Loucy (cell line): ENCODE measurements at regions not wholly inside any gene's neighbourhood (a gene's known extent, or its start where the extent isn't known, plus 50 kb on each side); places are given as distances from the start of the nearest gene placed in this dataset.

ENCODE experiments used
- H2AFZ ChIP-seq: fragments of 200-600 bp; sonication (generic); 2 replicates; pipeline ENCODE4 v1.6.0; 2016; ENCODE audit warnings: antibody characterized with exemption, mild to moderate bottlenecking, low read length, moderate library complexity
- H3F3A ChIP-seq: fragments of 200-600 bp; 2 replicates; pipeline ENCODE4 v1.6.0; 2016; ENCODE audit warnings: antibody characterized with exemption, low read depth, mild to moderate bottlenecking
- H3K27me3 ChIP-seq: fragments of 200-600 bp; sonication (generic); 2 replicates; pipeline ENCODE4 v1.6.1; 2014; ENCODE audit warnings: low read length, mild to moderate bottlenecking; ENCODE audit not compliant: insufficient read depth, poor library complexity, severe bottlenecking
- H3K36me3 ChIP-seq: fragments of 200-600 bp; sonication (generic); 2 replicates; pipeline ENCODE4 v1.6.1; 2016; ENCODE audit warnings: low read length; ENCODE audit not compliant: insufficient read depth
- H3K4me1 ChIP-seq: fragments of 200-600 bp; sonication (generic); 2 replicates; pipeline ENCODE4 v1.5.1; 2014; ENCODE audit warnings: low read length, mild to moderate bottlenecking; ENCODE audit not compliant: insufficient read depth, poor library complexity, severe bottlenecking
- H3K4me2 ChIP-seq: fragments of 200-600 bp; sonication (generic); 2 replicates; pipeline ENCODE4 v1.6.0; 2014; ENCODE audit warnings: antibody characterized with exemption, low read length, low read depth, mild to moderate bottlenecking; ENCODE audit not compliant: poor library complexity, severe bottlenecking
- H3K4me3 ChIP-seq: fragments of 200-600 bp; sonication (generic); 2 replicates; pipeline ENCODE4 v1.5.1; 2014; ENCODE audit warnings: low read length, mild to moderate bottlenecking, mixed read lengths; ENCODE audit not compliant: poor library complexity, severe bottlenecking
- H3K79me2 ChIP-seq: fragments of 200-600 bp; sonication (generic); 2 replicates; pipeline ENCODE4 v1.6.1; 2014; ENCODE audit warnings: low read length; ENCODE audit not compliant: insufficient read depth
- H3K9ac ChIP-seq: fragments of 200-600 bp; sonication (generic); 2 replicates; pipeline ENCODE4 v1.6.0; 2014; ENCODE audit warnings: mild to moderate bottlenecking, low read depth, low read length, moderate library complexity; ENCODE audit not compliant: poor library complexity, severe bottlenecking
- H3K9me2 ChIP-seq: fragments of 200-600 bp; sonication (generic); replicated peaks from 2 replicates; pipeline ENCODE4 v1.6.1; 2016; ENCODE audit warnings: low read depth, low read length, mixed read lengths
- H3K9me3 ChIP-seq: fragments of 200-600 bp; sonication (generic); 2 replicates; pipeline ENCODE4 v1.6.1; 2014; ENCODE audit warnings: mild to moderate bottlenecking, antibody characterized with exemption, low read length, low read depth; ENCODE audit not compliant: insufficient read depth
- H4K20me1 ChIP-seq: fragments of 200-600 bp; sonication (generic); 2 replicates; pipeline ENCODE4 v1.6.0; 2014; ENCODE audit warnings: antibody characterized with exemption, low read length, mild to moderate bottlenecking; ENCODE audit not compliant: insufficient read depth, poor library complexity, severe bottlenecking
- CTCF ChIP-seq: fragments of 200-600 bp; sonication (generic); conservative IDR thresholded peaks from 2 replicates; pipeline ENCODE4 v1.5.1; 2014; ENCODE audit warnings: mild to moderate bottlenecking, antibody characterized with exemption, low read length
- EZH2phosphoT487 ChIP-seq: fragments of 200-600 bp; IDR thresholded peaks from 2 replicates; pipeline ENCODE4 v1.6.1; 2018; ENCODE audit warnings: antibody characterized with exemption, mild to moderate bottlenecking, moderate library complexity, borderline replicate concordance

DNA sequence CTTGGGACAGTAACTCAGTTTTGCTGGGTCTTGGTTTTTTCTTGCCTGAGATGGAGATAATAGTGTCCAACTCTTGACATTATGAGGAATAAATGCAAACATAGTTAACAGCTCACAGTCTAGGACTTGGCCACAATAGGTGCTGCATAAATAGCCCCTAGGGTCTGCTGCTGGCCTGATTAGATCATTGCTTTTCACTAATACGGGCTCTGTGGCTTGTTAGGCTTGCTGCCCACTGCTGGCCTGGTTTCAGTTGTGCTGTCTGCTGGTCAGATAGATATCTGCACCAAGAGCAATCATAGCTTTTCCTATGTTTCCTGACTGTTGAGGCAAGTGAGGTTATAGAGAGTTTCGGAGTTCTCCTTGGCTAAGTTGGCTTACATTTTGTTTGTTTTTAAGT lies 246.1 kb downstream of the DNAJB9 start:
- no peaks in the 10 kb centered on the region for H3K79me2 ChIP-seq
- H4K20me1 ChIP-seq = no peaks in the 10 kb centered on the region
- no peaks in the 10 kb centered on the region for H3K4me1 ChIP-seq
- H2AFZ ChIP-seq = no peak overlapping the region
- no peaks in the 10 kb centered on the region for H3K9me2 ChIP-seq
- H3K9me3 ChIP-seq = no peaks in the 10 kb centered on the region
- no peak overlapping the region for H3K4me2 ChIP-seq
- H3K9ac ChIP-seq = no peak overlapping the region
- H3K36me3 ChIP-seq = no peaks in the 10 kb centered on the region
- H3F3A ChIP-seq = no peaks in the 10 kb centered on the region
- no peaks in the 10 kb centered on the region for H3K27me3 ChIP-seq
- H3K4me3 ChIP-seq = no peak overlapping the region
- TF ChIP-seq CTCF = no peak
- no peak for TF ChIP-seq EZH2phosphoT487

- no peaks in the 10 kb centered on the region for H3K79me2 ChIP-seq
Measured at GRCh38 chr7:108818742-108819141, 249.1 kb downstream of the DNAJB9 start.

DNA sequence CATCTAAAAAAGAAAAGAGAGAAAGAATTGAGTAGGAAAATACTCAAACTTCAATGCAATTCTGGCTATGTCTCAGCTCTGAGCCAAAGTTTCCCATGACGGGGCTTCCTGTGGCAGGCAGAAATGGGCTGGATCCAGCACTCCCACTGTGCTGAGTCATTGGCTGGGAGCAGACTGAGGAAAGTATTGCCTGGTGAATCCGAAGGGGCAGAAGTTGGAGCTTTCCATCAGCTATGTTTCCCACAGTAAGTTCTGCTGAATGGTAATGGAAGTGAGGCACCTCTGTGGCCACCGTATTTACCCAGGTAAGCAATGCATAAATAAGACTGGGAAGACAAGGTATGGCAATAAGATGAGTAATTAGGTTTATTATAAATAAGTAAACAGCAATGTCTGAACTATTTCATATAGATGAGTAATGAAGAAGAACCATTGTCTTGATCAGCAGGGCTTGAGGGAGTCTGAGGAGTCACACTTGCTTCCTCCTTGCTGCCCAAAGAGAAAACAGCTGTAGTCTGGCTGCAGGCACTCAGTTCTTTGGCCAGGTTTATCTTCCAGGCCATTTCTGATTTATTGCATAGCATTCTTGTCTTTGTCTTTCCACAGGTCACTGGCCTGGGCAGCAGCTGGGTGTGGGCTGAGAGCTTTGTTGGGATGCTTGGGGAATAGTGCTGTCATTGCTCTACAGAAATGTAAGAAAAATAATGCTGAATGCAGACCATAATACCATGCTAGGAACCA lies 255.3 kb downstream of the DNAJB9 start:
- Histone ChIP-seq H3K9me2 (no peaks in the 10 kb centered on the region), H4K20me1 (no peaks in the 10 kb centered on the region), H3K4me2 (no peak overlapping the region), H3K79me2 (no peaks in the 10 kb centered on the region), H3K9me3 (no peaks in the 10 kb centered on the region), H2AFZ (no peak overlapping the region), H3K9ac (no peak overlapping the region), H3K4me3 (no peak overlapping the region), H3K36me3 (no peaks in the 10 kb centered on the region), H3F3A (no peaks in the 10 kb centered on the region), H3K4me1 (no peaks in the 10 kb centered on the region), H3K27me3 (no peaks in the 10 kb centered on the region)
- TF ChIP-seq EZH2phosphoT487 (no peak), CTCF (no peak)

More at GRCh38 chr7:108818742-108819141, 249.1 kb downstream of the DNAJB9 start:
- no peaks in the 10 kb centered on the region for H3K9me3 ChIP-seq
- no peaks in the 10 kb centered on the region for H3F3A ChIP-seq
- no peak overlapping the region for H3K9ac ChIP-seq
- H3K4me3 ChIP-seq = no peak overlapping the region
- H3K27me3 ChIP-seq = no peaks in the 10 kb centered on the region
- no peaks in the 10 kb centered on the region for H4K20me1 ChIP-seq
- no peaks in the 10 kb centered on the region for H3K9me2 ChIP-seq
- no peak overlapping the region for H3K4me2 ChIP-seq
- no peak for TF ChIP-seq CTCF
- TF ChIP-seq EZH2phosphoT487 = no peak
- H3K36me3 ChIP-seq = no peaks in the 10 kb centered on the region
- no peaks in the 10 kb centered on the region for H3K4me1 ChIP-seq
- no peak overlapping the region for H2AFZ ChIP-seq
